DOHH2 (cell line): ENCODE measurements at regions not wholly inside any gene's neighbourhood (a gene's known extent, or its start where the extent isn't known, plus 50 kb on each side); places are given as distances from the start of the nearest gene placed in this dataset.

Source experiments
- CTCF ChIP-seq: fragments of 200-600 bp; sonication (generic); IDR thresholded peaks from one replicate; pipeline ENCODE4 v1.5.1; 2014; ENCODE audit warnings: antibody characterized with exemption, mild to moderate bottlenecking, low read depth, low read length; ENCODE audit not compliant: poor library complexity, severe bottlenecking
- EZH2phosphoT487 ChIP-seq: fragments of 200-600 bp; sonication (generic); IDR thresholded peaks from 2 replicates; pipeline ENCODE4 v1.6.1; 2017; ENCODE audit warnings: borderline replicate concordance, mild to moderate bottlenecking, antibody characterized with exemption, low read length, moderate library complexity, mixed read lengths

- no peak for TF ChIP-seq CTCF
- no peak for TF ChIP-seq EZH2phosphoT487
Measured at GRCh38 chr12:113713156-113713555, 241.5 kb upstream of the LHX5 start.
